Gastroesophageal sphincter (tissue), 4 donors: ENCODE measurements at regions not wholly inside any gene's neighbourhood (a gene's known extent, or its start where the extent isn't known, plus 50 kb on each side); places are given as distances from the start of the nearest gene placed in this dataset.

ENCODE experiments used
- ATAC-seq: fragments of 150-250 bp; one replicate; pipeline ENCODE4 v1.9.1; 2016; ENCODE audit warnings: mild to moderate bottlenecking, moderate library complexity
- H3K27ac ChIP-seq, 4 donors: fragments of 200-600 bp; sonication (generic) in 3 of 4; 1 replicate in 3 of 4; 2 replicates in 1 of 4; pipeline ENCODE4 v1.5.1; 2016 to 2019
- H3K27me3 ChIP-seq: fragments of 200-600 bp; sonication (generic); one replicate; pipeline ENCODE4 v1.5.1; 2019
- H3K36me3 ChIP-seq, 2 donors: fragments of 200-600 bp; sonication (generic); one replicate each; pipeline ENCODE4 v1.5.1; 2019; ENCODE audit warnings: control low read depth in 1 of 2
- H3K4me1 ChIP-seq, 3 donors: fragments of 200-600 bp; sonication (generic); 1 replicate in 2 of 3; 2 replicates in 1 of 3; pipeline ENCODE4 v1.5.1; 2016 to 2019; ENCODE audit warnings: control low read depth in 2 of 3
- H3K4me3 ChIP-seq, 2 donors: fragments of 200-600 bp; sonication (generic); one replicate each; pipeline ENCODE4 v1.5.1; 2019; ENCODE audit warnings: mild to moderate bottlenecking in 1 of 2, moderate library complexity in 1 of 2
- H3K9me3 ChIP-seq, 3 donors: fragments of 200-600 bp; sonication (generic); one replicate each; pipeline ENCODE4 v1.5.1; 2017 to 2019; ENCODE audit warnings: control low read depth in 2 of 3
- CTCF ChIP-seq, 4 experiments: fragments of 200-600 bp in 2 of 4; fragments of 450-650 bp in 2 of 4; sonication (generic) in 1 of 4; IDR thresholded peaks; one replicate each; pipeline ENCODE4 v1.5.1; 2017 to 2019; ENCODE audit warnings: antibody characterized with exemption in 4 of 4, mild to moderate bottlenecking in 2 of 4, moderate library complexity in 2 of 4
- EP300 ChIP-seq: sonication (generic); formaldehyde crosslinking; IDR thresholded peaks from one replicate; pipeline ENCODE4 v1.6.1; 2017; ENCODE audit warnings: antibody characterized with exemption, mild to moderate bottlenecking
- POLR2A ChIP-seq, 2 donors: fragments of 450-650 bp; IDR thresholded peaks; one replicate each; pipeline ENCODE4 v1.6.1; 2017; ENCODE audit warnings: antibody characterized with exemption in 2 of 2, mild to moderate bottlenecking in 2 of 2, moderate library complexity in 1 of 2
- POLR2AphosphoS5 ChIP-seq: sonication (generic); formaldehyde crosslinking; IDR thresholded peaks from one replicate; pipeline ENCODE4 v1.6.1; 2017; ENCODE audit warnings: antibody characterized with exemption
- WGBS, 2 donors: methylation state at CpG; one replicate each; pipeline ENCODE4 v1.1.5; 2018; ENCODE audit warnings: low coverage in 1 of 2; 5-methylcytosine and 5-hydroxymethylcytosine counted together

- WGBS, 2 donors: 80 to 100% methylated on average over 2 to 3 of the region's 3 CpGs
- ATAC-seq: no peak
These were observed 247.6 kb downstream of the RDH14 start for GRCh38 chr2:18312818-18313217.

DNA sequence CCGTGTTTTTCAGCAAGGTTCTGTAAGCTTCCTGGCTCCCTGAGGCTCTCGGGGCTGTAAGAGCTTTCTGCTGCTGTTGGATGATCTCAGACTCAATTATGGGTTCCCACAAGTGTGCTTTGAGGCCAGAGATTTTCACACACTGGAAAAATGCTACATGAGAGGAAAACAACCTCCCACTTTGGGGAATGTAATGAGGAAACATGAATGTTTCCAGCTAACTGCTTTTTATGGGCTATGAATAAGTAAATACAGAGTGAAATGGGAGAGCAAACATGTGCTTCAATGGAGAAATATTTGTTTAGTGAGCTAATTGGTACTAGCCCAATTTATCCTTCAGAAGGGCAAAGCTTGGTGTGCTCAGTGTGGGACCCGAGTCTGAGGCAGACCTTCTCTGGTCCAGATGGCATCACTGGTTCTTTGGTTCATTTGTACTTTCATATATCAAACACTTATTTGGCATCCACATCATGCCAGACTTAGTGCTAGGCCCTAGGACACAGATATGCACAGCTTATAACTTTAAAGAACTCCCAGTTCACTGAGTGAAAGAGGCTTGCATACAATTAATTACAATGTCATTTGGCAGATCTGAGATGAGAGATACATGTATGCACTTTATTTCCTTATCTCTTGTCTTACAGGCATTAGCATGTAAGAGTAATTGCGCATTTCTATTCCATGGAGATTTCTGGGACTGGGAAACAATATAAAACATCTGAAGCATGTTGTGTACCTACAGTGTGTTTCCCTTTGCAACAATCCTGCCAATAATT, 248.8 kb downstream of the RDH14 start:
- no peaks in the 10 kb centered on the region for H3K4me1 ChIP-seq
- no peaks in the 10 kb centered on the region for H3K9me3 ChIP-seq
- H3K4me3 ChIP-seq: no peak overlapping the region
- 58 to 61% methylated on average over 4 of the region's 4 CpGs for WGBS, 2 donors
- no peaks in the 10 kb centered on the region for H3K27me3 ChIP-seq
- no peak for TF ChIP-seq CTCF (IDR thresholded peaks at IDR 0.05)
- TF ChIP-seq POLR2AphosphoS5: no peak
- no peak for TF ChIP-seq EP300
- TF ChIP-seq POLR2A (IDR thresholded peaks at IDR 0.05): no peak
- no peak for ATAC-seq
- H3K36me3 ChIP-seq: no peaks in the 10 kb centered on the region
- H3K27ac ChIP-seq: no peak overlapping the region

More at GRCh38 chr2:18312818-18313217, 247.6 kb downstream of the RDH14 start:
- Histone ChIP-seq H3K27me3 (no peaks in the 10 kb centered on the region), H3K4me3 (no peak overlapping the region), H3K4me1 (no peaks in the 10 kb centered on the region), H3K27ac (no peak overlapping the region), H3K9me3 (no peaks in the 10 kb centered on the region), H3K36me3 (no peaks in the 10 kb centered on the region)
- no peak for TF ChIP-seq POLR2AphosphoS5
- TF ChIP-seq POLR2A (IDR thresholded peaks at IDR 0.05): no peak

DNA sequence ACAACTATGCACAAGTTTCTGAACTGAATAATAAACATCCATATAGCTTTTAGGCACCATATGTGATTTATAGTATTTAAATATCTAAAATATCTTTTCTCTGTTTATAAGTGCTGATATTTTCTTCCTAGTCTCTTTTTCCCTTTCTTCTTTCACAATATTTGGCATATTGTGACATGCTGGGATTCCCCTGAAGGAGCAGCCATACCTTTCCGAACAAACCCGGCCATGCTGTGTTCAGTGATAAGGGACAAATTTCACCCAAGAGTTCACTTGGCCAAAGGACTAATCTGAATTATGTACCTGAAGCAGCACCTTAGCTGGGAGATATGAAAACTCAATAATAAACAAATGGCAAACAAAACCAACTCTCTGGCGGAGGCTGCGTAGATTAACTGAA, 250.8 kb downstream of the RDH14 start:
- ATAC-seq: no peak
- H3K27me3 ChIP-seq: no peaks in the 10 kb centered on the region
- TF ChIP-seq POLR2AphosphoS5: no peak
- no peak for TF ChIP-seq POLR2A (IDR thresholded peaks at IDR 0.05)
- TF ChIP-seq CTCF (IDR thresholded peaks at IDR 0.05): no peak
- no peak for TF ChIP-seq EP300
- no peaks in the 10 kb centered on the region for H3K9me3 ChIP-seq
- H3K4me1 ChIP-seq: no peaks in the 10 kb centered on the region
- no peak overlapping the region for H3K27ac ChIP-seq
- H3K4me3 ChIP-seq: no peak overlapping the region
- H3K36me3 ChIP-seq: no peaks in the 10 kb centered on the region
- 100% methylated on average over 3 to 4 of the region's 4 CpGs for WGBS, 2 donors

- no peaks in the 10 kb centered on the region for H3K4me1 ChIP-seq
- H3K27me3 ChIP-seq: no peaks in the 10 kb centered on the region
- TF ChIP-seq EP300 (no peak), CTCF (IDR thresholded peaks at IDR 0.05) (no peak), POLR2A (IDR thresholded peaks at IDR 0.05) (no peak), POLR2AphosphoS5 (no peak)
- no peak overlapping the region for H3K27ac ChIP-seq
- H3K9me3 ChIP-seq: no peaks in the 10 kb centered on the region
- H3K4me3 ChIP-seq: no peak overlapping the region
- H3K36me3 ChIP-seq: no peaks in the 10 kb centered on the region
- ATAC-seq: no peak
These were observed 251.3 kb downstream of the RDH14 start for GRCh38 chr2:18309188-18309587.

GRCh38 chr2:18304849-18305248, 255.6 kb downstream of the RDH14 start:
- no peak overlapping the region for H3K4me3 ChIP-seq
- no peaks in the 10 kb centered on the region for H3K36me3 ChIP-seq
- no peak for ATAC-seq
- 73 to 77% methylated on average over 3 of the region's 3 CpGs for WGBS, 2 donors
- no peaks in the 10 kb centered on the region for H3K9me3 ChIP-seq
- no peaks in the 10 kb centered on the region for H3K4me1 ChIP-seq
- no peak for TF ChIP-seq CTCF (IDR thresholded peaks at IDR 0.05)
- no peak for TF ChIP-seq POLR2A (IDR thresholded peaks at IDR 0.05)
- TF ChIP-seq POLR2AphosphoS5: no peak
- no peak for TF ChIP-seq EP300
- H3K27ac ChIP-seq: no peak overlapping the region
- no peaks in the 10 kb centered on the region for H3K27me3 ChIP-seq
